AG04450 (cell line): ENCODE measurements at regions not wholly inside any gene's neighbourhood (a gene's known extent, or its start where the extent isn't known, plus 50 kb on each side); places are given as distances from the start of the nearest gene placed in this dataset.

Experiments used
- CTCF ChIA-PET: fragments of 300-600, 350-600 bp; formaldehyde crosslinking; extraction: SDS; loops from one replicate; lab custom pipeline; 2022; ENCODE audit warnings: antibody characterized with exemption, inconsistent platforms; lab: Charles Lee
- POLR2A ChIA-PET: fragments of 350-600 bp; formaldehyde crosslinking; extraction: SDS; loops from one replicate; lab custom pipeline; 2021; ENCODE audit warnings: antibody characterized with exemption, inconsistent platforms; lab: Yijun Ruan, JAX
- DNase-seq: peaks from one replicate; pipeline ENCODE4 v3.0.0-alpha.2; 2011; ENCODE audit warnings: low read depth, low spot score
- H3K27ac ChIP-seq: one replicate; pipeline ENCODE4 v1.5.1; 2012; ENCODE audit warnings: low read depth, low read length, control low read depth
- H3K27me3 ChIP-seq: one replicate; pipeline ENCODE4 v1.6.0; 2012; ENCODE audit warnings: low read length; ENCODE audit not compliant: control insufficient read depth, insufficient read depth
- H3K4me3 ChIP-seq: 2 replicates; pipeline ENCODE4 v1.5.1; 2011; ENCODE audit warnings: mild to moderate bottlenecking, low read depth, low read length, control low read depth
- H3K9me3 ChIP-seq: 2 replicates; pipeline ENCODE4 v1.5.1; 2012; ENCODE audit warnings: low read length; ENCODE audit not compliant: control insufficient read depth, insufficient read depth
- TF ChIP-seq, protein P1 (sequence below): IDR thresholded peaks from 2 replicates; pipeline ENCODE4 v1.5.1; 2011; ENCODE audit warnings: low read depth, low read length, control low read depth, inconsistent platforms

GRCh38 chr20:40958598-40958997 lies 70.0 kb upstream of the TOP1 start:
- ChIA-PET POLR2A (no interaction called here), CTCF (interaction anchor here (0.6 kb wide), 1 partner anchor 798 kb away, joined by 3 read pairs; no protein-coding TSS in a partner anchor)
- no peak overlapping the region for H3K27ac ChIP-seq
- TF ChIP-seq, protein P1, sequence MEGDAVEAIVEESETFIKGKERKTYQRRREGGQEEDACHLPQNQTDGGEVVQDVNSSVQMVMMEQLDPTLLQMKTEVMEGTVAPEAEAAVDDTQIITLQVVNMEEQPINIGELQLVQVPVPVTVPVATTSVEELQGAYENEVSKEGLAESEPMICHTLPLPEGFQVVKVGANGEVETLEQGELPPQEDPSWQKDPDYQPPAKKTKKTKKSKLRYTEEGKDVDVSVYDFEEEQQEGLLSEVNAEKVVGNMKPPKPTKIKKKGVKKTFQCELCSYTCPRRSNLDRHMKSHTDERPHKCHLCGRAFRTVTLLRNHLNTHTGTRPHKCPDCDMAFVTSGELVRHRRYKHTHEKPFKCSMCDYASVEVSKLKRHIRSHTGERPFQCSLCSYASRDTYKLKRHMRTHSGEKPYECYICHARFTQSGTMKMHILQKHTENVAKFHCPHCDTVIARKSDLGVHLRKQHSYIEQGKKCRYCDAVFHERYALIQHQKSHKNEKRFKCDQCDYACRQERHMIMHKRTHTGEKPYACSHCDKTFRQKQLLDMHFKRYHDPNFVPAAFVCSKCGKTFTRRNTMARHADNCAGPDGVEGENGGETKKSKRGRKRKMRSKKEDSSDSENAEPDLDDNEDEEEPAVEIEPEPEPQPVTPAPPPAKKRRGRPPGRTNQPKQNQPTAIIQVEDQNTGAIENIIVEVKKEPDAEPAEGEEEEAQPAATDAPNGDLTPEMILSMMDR = no peak
- H3K27me3 ChIP-seq = peaks cover 4% of the 10 kb centered on the region
- no peak for DNase-seq
- peaks cover 9% of the 10 kb centered on the region for H3K9me3 ChIP-seq
- H3K4me3 ChIP-seq = no peak overlapping the region

GRCh38 chr20:40959325-40960092 lies 69.1 kb upstream of the TOP1 start:
- TF ChIP-seq, protein P1 = no peak
- Histone ChIP-seq H3K27me3 (peaks cover 4% of the 10 kb centered on the region), H3K27ac (no peak overlapping the region), H3K9me3 (no peaks in the 10 kb centered on the region; the same call in 1 of the 2 replicates), H3K4me3 (no peak overlapping the region)
- ChIA-PET POLR2A (no interaction called here), CTCF (interaction anchor here (0.6 kb wide), 1 partner anchor 799 kb away, joined by 3 read pairs; no protein-coding TSS in a partner anchor)
- DNase-seq = no peak

- POLR2A ChIA-PET = no interaction called here
- no peak overlapping the region for H3K27ac ChIP-seq
- peaks cover 4% of the 10 kb centered on the region for H3K27me3 ChIP-seq
- no peaks in the 10 kb centered on the region for H3K9me3 ChIP-seq
- CTCF ChIA-PET = no interaction called here
- DNase-seq = no peak
- H3K4me3 ChIP-seq = no peak overlapping the region
- TF ChIP-seq, protein P1 = no peak
These were observed 68.5 kb upstream of the TOP1 start for GRCh38 chr20:40960101-40960500.

GRCh38 chr20:40960521-40960956 lies 68.1 kb upstream of the TOP1 start:
- H3K27me3 ChIP-seq = peaks cover 4% of the 10 kb centered on the region
- ChIA-PET CTCF (interaction anchor here (0.9 kb wide), 1 partner anchor 31 kb away, joined by 4 read pairs; no protein-coding TSS in a partner anchor), POLR2A (no interaction called here)
- no peak for DNase-seq
- no peaks in the 10 kb centered on the region for H3K9me3 ChIP-seq
- H3K27ac ChIP-seq = no peak overlapping the region
- H3K4me3 ChIP-seq = no peak overlapping the region
- TF ChIP-seq, protein P1 = no peak

DNA sequence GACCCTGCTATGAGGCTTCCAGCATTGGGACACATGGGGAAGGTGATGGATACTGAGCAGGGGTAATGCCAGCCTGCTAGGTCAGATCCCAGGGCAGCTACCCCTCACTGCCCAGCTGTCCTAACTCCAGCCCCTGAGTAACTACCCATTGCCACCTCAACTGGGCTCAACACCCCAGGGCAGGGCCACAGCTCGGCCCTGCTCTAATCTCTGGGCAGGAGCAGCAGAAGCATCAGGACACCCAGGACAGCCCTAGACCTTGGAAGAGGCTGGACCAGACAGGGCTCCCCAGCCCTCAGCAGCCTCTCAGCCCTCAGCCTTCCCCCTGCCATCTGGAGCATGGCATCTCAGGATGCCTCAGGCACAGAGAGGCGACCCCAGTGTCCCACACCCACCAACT lies 67.4 kb upstream of the TOP1 start:
- CTCF ChIA-PET = interaction anchor here (0.9 kb wide), 1 partner anchor 31 kb away, joined by 4 read pairs; no protein-coding TSS in a partner anchor
- no peak overlapping the region for H3K27ac ChIP-seq
- POLR2A ChIA-PET = no interaction called here
- H3K27me3 ChIP-seq = peaks cover 4% of the 10 kb centered on the region
- H3K9me3 ChIP-seq = no peaks in the 10 kb centered on the region
- H3K4me3 ChIP-seq = no peak overlapping the region
- DNase-seq = no peak
- TF ChIP-seq, protein P1 = no peak
